ENCODE measurements at regions not wholly inside any gene's neighbourhood (a gene's known extent, or its start where the extent isn't known, plus 50 kb on each side); places are given as distances from the start of the nearest gene placed in this dataset.

DNA sequence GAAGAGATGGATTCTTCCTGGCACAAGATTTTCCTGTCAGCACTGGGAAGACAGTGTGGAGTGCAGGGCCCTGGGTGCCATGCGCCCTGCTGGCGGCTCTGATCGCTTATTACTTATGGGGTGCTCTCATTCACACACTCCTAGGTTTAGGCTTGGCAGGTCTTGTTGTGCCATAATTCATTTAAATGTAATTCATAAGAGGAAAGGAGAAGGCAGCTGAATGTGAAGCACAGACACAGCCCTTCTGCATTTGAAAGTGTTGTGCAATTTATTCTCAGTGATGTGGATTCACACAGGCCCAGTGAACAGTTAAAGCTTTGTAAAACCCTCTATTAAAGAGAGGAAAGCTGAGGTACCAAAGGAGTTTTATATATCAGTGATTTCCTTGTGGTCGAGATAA lies 249.7 kb downstream of the C4orf33 start:
- TF ChIP-seq, protein P1, sequence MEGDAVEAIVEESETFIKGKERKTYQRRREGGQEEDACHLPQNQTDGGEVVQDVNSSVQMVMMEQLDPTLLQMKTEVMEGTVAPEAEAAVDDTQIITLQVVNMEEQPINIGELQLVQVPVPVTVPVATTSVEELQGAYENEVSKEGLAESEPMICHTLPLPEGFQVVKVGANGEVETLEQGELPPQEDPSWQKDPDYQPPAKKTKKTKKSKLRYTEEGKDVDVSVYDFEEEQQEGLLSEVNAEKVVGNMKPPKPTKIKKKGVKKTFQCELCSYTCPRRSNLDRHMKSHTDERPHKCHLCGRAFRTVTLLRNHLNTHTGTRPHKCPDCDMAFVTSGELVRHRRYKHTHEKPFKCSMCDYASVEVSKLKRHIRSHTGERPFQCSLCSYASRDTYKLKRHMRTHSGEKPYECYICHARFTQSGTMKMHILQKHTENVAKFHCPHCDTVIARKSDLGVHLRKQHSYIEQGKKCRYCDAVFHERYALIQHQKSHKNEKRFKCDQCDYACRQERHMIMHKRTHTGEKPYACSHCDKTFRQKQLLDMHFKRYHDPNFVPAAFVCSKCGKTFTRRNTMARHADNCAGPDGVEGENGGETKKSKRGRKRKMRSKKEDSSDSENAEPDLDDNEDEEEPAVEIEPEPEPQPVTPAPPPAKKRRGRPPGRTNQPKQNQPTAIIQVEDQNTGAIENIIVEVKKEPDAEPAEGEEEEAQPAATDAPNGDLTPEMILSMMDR (IDR thresholded peaks at IDR 0.05) = no peak
- no peak for TF ChIP-seq ZFX (IDR thresholded peaks at IDR 0.05; ENCODE audit: borderline replicate concordance)
